GM12874 (cell line): ENCODE measurements at regions not wholly inside any gene's neighbourhood (a gene's known extent, or its start where the extent isn't known, plus 50 kb on each side); places are given as distances from the start of the nearest gene placed in this dataset.

Source experiments
- TF ChIP-seq, protein P1 (sequence below): IDR thresholded peaks from 2 replicates; pipeline ENCODE4 v1.5.1; 2011; ENCODE audit warnings: low read depth, mild to moderate bottlenecking, control low read depth, low read length, moderate library complexity; ENCODE audit not compliant: insufficient read depth

- TF ChIP-seq, protein P1, sequence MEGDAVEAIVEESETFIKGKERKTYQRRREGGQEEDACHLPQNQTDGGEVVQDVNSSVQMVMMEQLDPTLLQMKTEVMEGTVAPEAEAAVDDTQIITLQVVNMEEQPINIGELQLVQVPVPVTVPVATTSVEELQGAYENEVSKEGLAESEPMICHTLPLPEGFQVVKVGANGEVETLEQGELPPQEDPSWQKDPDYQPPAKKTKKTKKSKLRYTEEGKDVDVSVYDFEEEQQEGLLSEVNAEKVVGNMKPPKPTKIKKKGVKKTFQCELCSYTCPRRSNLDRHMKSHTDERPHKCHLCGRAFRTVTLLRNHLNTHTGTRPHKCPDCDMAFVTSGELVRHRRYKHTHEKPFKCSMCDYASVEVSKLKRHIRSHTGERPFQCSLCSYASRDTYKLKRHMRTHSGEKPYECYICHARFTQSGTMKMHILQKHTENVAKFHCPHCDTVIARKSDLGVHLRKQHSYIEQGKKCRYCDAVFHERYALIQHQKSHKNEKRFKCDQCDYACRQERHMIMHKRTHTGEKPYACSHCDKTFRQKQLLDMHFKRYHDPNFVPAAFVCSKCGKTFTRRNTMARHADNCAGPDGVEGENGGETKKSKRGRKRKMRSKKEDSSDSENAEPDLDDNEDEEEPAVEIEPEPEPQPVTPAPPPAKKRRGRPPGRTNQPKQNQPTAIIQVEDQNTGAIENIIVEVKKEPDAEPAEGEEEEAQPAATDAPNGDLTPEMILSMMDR = no peak
Observed at GRCh38 chr5:174387448-174387847, 336.9 kb upstream of the MSX2 start.

DNA sequence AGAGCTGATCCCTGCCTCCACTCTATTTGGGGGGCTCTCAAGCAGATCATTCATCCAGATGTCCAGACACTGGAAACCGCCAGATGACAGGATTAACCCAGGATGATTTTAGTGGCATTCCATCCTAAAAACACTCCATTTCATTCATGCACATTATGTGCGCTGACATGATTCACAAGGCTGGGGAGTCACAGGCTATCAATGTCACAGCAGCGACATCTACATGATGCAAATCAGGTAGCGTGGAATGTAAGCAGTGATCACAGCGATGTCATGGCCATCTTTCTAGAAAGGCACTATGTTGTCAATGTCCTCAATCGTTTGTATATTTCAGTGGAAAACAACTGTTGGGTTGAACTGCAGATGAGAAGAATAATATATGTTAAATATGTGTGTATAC lies 331.5 kb upstream of the MSX2 start:
- TF ChIP-seq, protein P1 = no peak

GRCh38 chr5:174396541-174396940 lies 327.8 kb upstream of the MSX2 start:
- TF ChIP-seq, protein P1 = no peak

- TF ChIP-seq, protein P1 = no peak
Observed at GRCh38 chr5:174397206-174397605, 327.2 kb upstream of the MSX2 start.

DNA sequence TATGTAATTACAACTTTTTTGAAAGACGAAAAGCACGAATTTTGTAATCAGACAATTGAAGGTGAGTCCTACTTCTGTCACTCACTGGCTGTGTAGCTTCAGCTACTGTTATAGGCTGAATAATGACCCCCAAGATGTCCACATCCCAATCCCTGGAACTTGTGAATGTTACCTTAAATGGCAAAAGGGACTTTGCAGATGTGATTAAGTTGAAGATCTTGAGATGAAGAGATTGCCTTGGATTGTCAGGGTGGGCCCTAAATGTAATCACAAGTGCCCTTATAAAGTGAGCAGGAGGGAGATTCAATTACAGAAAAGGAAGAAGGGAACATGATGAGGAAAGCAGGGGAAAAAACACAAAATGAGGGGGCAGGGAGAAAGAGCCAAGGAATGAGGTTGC lies 326.2 kb upstream of the MSX2 start:
- TF ChIP-seq, protein P1 = no peak

DNA sequence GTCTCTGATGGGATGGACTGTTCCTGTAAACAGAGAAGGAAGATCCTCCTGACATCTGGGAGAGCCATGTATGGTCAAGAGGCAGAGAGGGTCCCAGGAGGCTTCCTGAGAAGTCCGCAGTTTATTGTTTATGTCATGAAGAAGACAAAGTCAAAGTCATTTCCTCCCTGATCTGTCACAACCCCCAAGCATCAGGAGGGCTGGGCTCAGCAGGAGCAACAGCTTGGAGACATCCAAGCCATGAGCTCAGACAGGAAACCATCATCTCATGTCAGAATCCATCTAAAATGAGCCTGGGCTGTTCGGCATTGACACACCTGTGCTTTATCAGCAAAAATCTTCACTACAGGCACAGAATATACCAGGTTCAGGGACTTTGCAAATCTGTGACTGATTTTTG lies 325.0 kb upstream of the MSX2 start:
- TF ChIP-seq, protein P1 = no peak

- TF ChIP-seq, protein P1 = no peak
Observed at GRCh38 chr5:174400461-174400860, 323.9 kb upstream of the MSX2 start.

DNA sequence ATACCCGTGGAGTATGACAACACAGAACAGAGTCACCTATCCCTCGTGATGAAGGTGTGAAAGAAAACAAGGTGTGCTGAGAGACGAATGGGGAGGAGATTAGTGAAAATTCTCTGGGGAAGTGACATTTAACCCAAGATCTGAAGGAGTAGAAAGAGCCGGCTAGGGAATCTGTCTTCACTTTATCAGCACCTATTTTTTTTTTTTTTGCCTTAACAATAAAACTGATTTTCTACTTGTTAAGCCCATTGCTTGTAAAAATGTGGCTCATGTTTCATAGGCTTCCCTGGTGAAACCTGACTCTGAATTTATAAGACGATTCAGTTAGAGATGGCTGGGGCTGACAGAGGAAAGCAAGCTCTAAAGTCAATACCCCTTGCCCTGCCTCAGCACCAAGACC lies 322.6 kb upstream of the MSX2 start:
- TF ChIP-seq, protein P1 = no peak
